ENCODE measurements at regions not wholly inside any gene's neighbourhood (a gene's known extent, or its start where the extent isn't known, plus 50 kb on each side); places are given as distances from the start of the nearest gene placed in this dataset.

DNA sequence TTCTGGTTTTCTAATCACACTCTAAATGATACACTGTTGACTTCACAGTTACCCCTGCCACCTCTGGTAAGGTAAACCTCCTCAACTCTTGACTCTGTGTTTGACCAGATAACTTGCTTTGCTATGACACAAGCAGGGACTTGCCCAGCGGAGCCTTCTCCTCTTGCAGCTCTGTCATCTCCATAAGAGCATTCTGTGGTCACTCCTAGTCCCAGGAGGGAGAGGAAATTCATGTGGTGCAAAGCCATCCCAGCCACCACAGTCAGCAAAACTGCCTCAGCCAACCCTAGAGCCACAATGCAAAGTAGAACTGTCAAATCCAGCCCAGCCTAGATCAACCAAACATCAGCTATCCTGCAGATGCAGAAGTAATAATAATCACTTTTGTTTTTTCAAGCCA is 144.7 kb upstream of the GADL1 start:
- ATAC-seq: no peak
- peaks cover 0 to 22% (median 0%) of the 10 kb centered on the region in 3 donors for H3K9me3 ChIP-seq
- peaks cover 0 to 8% (median 0%) of the 10 kb centered on the region in 3 donors for H3K4me1 ChIP-seq
- H3K4me3 ChIP-seq: no peak overlapping the region
- TF ChIP-seq POLR2AphosphoS5 (IDR thresholded peaks at IDR 0.05) (no peak), CTCF (IDR thresholded peaks at IDR 0.05) (no peak), EP300 (IDR thresholded peaks at IDR 0.05) (no peak), POLR2A (IDR thresholded peaks at IDR 0.05) (no peak)
- no peak overlapping the region for H3K27ac ChIP-seq
- no peaks in the 10 kb centered on the region for H3K27me3 ChIP-seq
- WGBS, 2 donors (ENCODE audit: low coverage in 1 of 2): 80% methylated on average over 1 of the region's 1 CpG; no CpG with 5 or more reads in 1 of the 2 donors
- no peaks in the 10 kb centered on the region for H3K36me3 ChIP-seq

DNA sequence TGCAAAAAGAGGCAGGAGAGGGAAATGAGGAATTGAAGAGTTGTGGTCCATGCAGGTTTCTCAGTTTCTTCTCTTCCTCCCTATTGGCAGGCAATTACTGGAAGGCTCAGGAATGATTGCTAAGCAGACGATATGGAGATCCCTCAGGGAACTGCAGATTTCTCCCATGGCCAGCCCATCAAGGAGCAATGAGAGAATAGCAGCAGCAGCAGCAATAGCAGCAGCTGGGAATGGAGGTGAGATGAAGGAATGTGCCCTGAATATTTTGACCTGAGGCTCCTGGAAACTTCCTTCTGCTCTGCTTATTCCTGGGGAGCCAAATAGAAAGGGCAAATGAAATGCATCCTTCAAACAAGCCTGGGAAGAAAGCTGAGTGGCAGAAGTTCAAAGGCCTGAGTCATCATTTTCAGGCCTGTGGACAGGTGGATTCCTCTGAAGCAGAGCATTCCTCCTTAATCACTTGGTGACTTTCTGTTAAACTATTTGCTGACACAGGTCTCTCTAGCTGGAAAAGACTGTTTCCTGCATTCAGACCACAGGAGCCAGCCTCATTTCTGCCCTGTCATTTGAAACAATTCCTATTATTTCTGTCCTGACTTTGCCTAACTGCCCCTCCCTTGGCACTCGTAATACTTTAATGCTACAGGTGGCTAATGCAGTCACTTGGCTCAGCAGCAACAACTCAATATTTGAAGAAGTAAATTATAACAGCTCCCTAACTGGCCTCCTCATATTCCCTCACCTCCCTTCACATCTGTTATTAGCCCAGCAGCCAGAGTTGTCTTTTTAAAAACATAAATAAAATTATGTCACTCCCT is 146.9 kb upstream of the GADL1 start:
- no peak overlapping the region for H3K4me3 ChIP-seq
- no peak for ATAC-seq

DNA sequence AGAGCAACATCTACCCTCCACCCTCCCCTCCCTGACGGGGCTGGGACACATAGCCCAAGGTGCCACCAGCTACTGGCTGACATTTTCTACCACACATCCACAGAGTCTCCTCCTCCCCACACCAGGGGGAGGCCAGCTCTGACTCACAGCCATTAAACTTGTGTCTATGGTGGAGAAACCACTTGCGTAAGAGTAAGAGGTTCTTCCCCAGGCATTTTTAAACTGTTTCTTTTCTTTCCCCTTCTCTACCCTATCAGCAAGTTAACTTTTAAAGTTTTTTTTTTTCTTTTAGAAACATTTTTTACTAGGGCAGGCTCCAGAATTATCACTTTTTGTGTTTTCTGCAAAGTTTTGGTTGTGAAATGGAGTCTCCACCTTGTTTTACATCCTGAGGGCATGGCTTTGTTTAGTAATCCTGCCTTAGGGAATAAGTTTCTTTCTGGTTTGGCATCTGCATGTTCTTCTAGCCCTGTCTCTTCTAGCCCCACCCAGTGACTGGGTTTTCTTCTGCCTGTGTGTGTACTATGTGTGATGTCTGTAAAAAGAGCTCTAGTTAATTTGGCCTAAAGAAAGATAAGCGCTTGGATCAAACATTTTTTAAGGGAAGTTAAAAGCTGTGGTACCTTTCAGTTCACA is 148.8 kb upstream of the GADL1 start:
- no peak for ATAC-seq
- peaks cover 0 to 15% (median 0%) of the 10 kb centered on the region in 3 donors for H3K9me3 ChIP-seq
- H3K27me3 ChIP-seq: no peaks in the 10 kb centered on the region
- peaks cover 0 to 8% (median 0%) of the 10 kb centered on the region in 3 donors for H3K4me1 ChIP-seq
- no peak for TF ChIP-seq CTCF (IDR thresholded peaks at IDR 0.05)
- no peak for TF ChIP-seq POLR2A (IDR thresholded peaks at IDR 0.05)
- TF ChIP-seq POLR2AphosphoS5 (IDR thresholded peaks at IDR 0.05): no peak
- TF ChIP-seq EP300 (IDR thresholded peaks at IDR 0.05): no peak
- no peak overlapping the region for H3K27ac ChIP-seq
- 57 to 95% methylated on average over 2 to 3 of the region's 3 CpGs for WGBS, 2 donors (ENCODE audit: low coverage in 1 of 2)
- no peak overlapping the region for H3K4me3 ChIP-seq
- no peaks in the 10 kb centered on the region for H3K36me3 ChIP-seq

More for the DNA sequence above, 146.9 kb upstream of the GADL1 start:
- WGBS, 2 donors (ENCODE audit: low coverage in 1 of 2): 29 to 35% methylated on average over 2 of the region's 2 CpGs
- Histone ChIP-seq H3K27ac (no peak overlapping the region), H3K27me3 (no peaks in the 10 kb centered on the region), H3K4me1 (peaks cover 0 to 8% (median 0%) of the 10 kb centered on the region in 3 donors), H3K9me3 (peaks cover 0 to 15% (median 0%) of the 10 kb centered on the region in 3 donors), H3K36me3 (no peaks in the 10 kb centered on the region)
- no peak for TF ChIP-seq EP300 (IDR thresholded peaks at IDR 0.05)
- no peak for TF ChIP-seq CTCF (IDR thresholded peaks at IDR 0.05)
- no peak for TF ChIP-seq POLR2AphosphoS5 (IDR thresholded peaks at IDR 0.05)
- TF ChIP-seq POLR2A (IDR thresholded peaks at IDR 0.05): no peak

- Histone ChIP-seq H3K9me3 (peaks cover 0 to 9% (median 0%) of the 10 kb centered on the region in 3 donors), H3K4me1 (no peaks in the 10 kb centered on the region), H3K27ac (no peak overlapping the region), H3K4me3 (no peak overlapping the region), H3K27me3 (no peaks in the 10 kb centered on the region), H3K36me3 (no peaks in the 10 kb centered on the region)
- 84 to 93% methylated on average over 3 of the region's 3 CpGs for WGBS, 2 donors (ENCODE audit: low coverage in 1 of 2)
- TF ChIP-seq POLR2A (IDR thresholded peaks at IDR 0.05) (no peak), EP300 (IDR thresholded peaks at IDR 0.05) (no peak), CTCF (IDR thresholded peaks at IDR 0.05) (no peak), POLR2AphosphoS5 (IDR thresholded peaks at IDR 0.05) (no peak)
- no peak for ATAC-seq
Measured at GRCh38 chr3:31047673-31048072, 153.2 kb upstream of the GADL1 start.
